Suppressor macrophage (primary cell): ENCODE measurements at regions not wholly inside any gene's neighbourhood (a gene's known extent, or its start where the extent isn't known, plus 50 kb on each side); places are given as distances from the start of the nearest gene placed in this dataset.
A peak's percentile ranks its signal among the peaks of the same experiment; 100 is the strongest.

Experiments
- DNase-seq, 4 experiments: peaks; one replicate each; pipeline ENCODE4 v3.0.0-alpha.2; 2020 to 2022

GRCh38 chr18:45439851-45440645 is 175.2 kb upstream of the SLC14A2 start:
- no peak for DNase-seq

DNA sequence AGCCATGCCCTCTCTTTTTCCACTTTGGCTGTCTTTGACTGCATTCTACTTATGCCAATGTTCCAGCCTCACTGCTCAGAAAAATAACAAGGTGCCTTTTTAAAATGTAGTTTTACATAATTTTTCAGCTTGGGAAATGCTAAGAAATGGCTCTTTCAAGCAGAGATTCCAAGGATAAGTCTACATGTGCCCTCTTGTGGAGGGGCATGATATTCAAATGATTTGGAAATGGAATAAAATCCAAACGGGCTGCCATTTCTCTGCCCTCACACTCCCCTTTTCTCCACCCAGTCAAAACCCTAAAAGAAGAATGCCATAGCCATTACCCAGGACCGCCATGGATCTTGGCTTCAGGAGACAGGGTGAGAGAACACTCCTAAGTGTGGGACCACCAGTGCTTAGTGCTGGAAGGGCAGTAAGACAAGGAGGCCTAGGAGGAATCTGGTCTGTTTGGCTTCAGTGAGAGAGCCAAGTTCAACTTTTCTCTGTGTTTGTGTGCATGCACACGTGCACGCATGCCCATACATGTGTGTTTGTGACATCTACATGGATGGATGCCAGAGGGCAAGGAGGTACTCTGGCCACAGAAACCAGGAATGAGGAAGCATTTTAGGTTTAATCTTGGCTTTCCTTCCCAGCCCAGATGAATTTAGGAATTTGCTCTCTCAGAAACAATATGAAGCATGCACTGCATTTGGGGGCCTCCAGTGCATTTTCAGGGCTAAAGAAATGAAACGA is 174.0 kb upstream of the SLC14A2 start:
- no peak for DNase-seq

GRCh38 chr18:45444040-45444439 is 171.2 kb upstream of the SLC14A2 start:
- DNase-seq: no peak

GRCh38 chr18:45447355-45448265 is 167.7 kb upstream of the SLC14A2 start:
- no peak for DNase-seq

DNA sequence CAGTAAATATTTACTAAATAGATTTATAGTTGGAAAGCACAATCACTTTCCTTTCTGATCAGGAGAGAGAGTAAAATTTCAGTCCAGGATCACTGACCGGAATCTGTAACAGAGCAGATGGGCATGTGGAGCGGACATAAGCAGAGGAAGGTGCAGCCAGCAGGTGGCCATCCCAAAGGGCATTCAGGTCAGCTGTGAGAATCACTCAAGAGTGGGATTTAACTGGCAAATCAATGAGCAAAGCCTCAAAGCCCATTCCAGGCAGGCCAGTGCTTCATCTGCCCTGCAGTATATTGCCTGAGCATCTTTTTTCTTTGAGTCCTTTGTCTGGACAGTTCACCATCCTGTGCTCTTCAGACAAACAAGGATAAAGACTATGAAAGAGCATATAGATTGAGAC is 166.4 kb upstream of the SLC14A2 start:
- DNase-seq: no peak

DNA sequence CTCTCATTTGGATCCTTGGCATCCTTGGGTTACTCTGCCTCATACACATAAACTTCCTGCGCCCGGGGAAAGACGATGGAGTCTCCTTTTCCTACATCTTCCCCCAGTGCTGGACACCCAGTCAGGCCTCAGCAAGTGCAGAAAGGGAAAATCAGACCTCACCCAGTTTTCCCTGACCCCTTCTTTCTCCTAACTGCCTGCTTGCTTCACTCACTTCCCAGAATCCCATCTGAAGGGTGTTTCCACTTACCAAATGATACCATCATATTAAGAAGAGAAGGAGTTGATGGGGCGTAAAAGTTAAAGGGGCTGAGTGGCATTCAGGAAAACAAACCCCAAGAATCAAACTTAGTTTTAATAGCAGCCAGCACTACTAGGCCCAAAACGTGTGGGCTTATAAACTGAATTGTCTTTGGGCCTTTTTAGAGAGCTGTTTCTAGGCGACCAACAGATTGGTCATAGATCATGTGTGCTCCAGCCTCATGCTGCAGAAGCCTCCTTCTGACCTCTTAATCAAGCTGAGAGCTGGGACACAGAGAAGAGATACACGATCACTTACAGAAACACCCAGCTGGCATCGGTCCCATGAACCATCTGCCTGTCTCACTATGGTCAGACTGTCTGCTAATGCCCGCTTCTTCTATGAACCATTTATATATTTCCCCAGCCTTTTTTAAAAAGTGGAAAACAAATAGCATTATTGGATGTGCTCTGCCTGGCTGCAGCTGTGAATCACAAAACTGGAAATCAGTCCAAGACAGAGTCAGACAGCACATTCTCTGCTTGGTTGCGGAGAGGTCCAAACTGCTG is 165.7 kb upstream of the SLC14A2 start:
- no peak for DNase-seq

GRCh38 chr18:45456090-45457021 is 158.9 kb upstream of the SLC14A2 start:
- DNase-seq: peak in 3 of 4 experiments; percentile 8 to 15 (median 11)

DNA sequence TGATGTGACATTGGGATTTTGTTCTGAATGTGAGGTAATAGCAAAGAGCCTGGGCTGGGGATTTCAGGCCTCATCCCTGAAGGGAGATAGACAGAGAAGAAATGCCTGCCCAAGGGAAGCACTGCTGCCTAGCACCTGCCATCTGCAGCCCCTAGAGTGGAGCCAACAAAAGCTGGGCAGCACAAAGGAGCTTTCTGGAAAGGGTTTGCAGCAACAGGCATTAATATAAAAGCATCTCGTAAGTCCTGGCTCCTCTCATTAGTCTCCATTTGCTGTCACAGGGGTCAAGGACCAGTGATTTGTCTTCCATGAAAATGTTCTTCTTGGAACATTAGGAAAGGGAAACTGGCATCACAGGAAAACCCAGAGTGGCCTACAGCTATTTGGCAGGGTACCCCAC is 157.2 kb upstream of the SLC14A2 start:
- no peak for DNase-seq

GRCh38 chr18:45462179-45462578 is 153.1 kb upstream of the SLC14A2 start:
- DNase-seq: no peak

DNA sequence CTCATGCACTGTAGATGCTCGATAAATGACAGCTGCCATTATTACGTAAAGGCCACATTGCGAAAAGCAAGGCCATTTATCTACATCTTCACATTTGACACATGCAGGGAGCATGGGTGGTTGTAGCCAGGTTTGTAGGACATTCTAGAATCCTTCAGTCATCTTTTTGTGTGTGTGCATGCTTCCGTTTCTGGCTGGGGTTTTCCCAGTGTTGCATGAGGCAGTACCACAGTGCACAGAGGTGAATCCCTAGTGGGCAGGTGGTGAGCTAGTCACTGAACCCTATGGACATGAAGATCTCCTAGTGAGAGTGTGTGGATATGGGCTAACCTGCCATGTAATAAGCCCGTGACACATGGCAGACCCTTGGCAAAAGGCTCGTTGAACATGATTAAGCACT is 151.8 kb upstream of the SLC14A2 start:
- no peak for DNase-seq

GRCh38 chr18:45464619-45465018 is 150.7 kb upstream of the SLC14A2 start:
- DNase-seq: no peak

GRCh38 chr18:45467293-45467692 is 148.0 kb upstream of the SLC14A2 start:
- peak in 1 of 4 experiments; percentile 10 for DNase-seq

DNA sequence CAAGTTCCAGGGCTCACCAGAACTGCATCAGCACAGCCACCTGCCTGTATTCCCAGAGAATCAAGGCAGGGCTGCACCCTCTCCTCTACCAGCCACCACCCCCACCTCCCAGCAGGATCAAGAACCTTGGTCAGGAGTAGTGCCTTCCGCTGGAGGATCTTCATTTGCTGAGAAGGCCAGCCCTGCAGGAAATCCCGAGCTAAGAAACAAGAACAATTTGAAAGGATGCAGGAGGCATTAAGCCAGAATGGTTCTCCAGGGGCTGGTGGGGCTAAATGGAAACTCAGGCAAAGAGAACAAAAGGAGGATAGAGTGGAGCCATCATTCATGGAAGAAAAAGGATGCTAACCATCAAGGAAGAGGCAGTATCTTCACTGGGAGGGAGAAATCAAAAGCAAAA is 147.3 kb upstream of the SLC14A2 start:
- DNase-seq: no peak

GRCh38 chr18:45478889-45479288 is 136.4 kb upstream of the SLC14A2 start:
- DNase-seq: no peak

GRCh38 chr18:45480219-45481015 is 134.9 kb upstream of the SLC14A2 start:
- DNase-seq: no peak

GRCh38 chr18:45481821-45482220 is 133.5 kb upstream of the SLC14A2 start:
- no peak for DNase-seq

DNA sequence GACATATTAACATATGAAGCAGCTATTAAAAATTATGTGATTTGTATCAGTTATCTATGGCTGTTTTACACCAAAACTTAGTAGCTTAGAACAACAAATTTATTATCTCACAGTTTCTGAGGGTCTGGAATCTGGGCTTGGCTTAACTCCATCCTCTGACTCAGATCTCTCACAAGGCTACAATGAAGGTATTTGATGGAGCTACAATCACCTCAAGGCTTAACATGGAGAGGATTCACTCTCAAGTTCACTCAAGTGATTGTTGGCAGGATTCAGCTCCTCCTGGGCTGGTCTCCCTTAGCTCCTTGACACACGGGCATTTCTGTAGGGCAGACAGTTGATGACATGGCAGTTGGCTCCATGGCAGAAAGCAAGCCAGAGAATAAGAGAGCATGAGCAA is 133.0 kb upstream of the SLC14A2 start:
- DNase-seq: no peak

GRCh38 chr18:45487581-45487980 is 127.7 kb upstream of the SLC14A2 start:
- no peak for DNase-seq

DNA sequence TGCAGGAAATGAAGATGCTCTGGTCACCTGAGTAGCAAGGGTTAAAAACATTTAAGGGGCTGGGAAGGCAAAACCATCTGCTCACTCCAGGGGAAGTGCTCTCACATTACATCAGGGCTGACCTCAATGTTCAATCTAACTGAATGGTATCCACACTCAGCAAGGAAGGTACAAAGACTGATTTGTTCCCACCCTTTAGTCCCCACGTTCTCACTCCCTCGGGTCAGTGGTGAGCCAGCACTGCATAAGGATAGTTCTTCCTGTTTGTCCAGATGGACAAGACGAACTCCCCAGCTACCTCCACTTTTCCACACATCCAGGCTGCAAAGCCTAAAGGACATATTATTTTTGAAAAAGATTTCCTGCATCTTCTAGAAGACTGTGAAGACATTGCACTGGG is 126.6 kb upstream of the SLC14A2 start:
- DNase-seq: no peak

DNA sequence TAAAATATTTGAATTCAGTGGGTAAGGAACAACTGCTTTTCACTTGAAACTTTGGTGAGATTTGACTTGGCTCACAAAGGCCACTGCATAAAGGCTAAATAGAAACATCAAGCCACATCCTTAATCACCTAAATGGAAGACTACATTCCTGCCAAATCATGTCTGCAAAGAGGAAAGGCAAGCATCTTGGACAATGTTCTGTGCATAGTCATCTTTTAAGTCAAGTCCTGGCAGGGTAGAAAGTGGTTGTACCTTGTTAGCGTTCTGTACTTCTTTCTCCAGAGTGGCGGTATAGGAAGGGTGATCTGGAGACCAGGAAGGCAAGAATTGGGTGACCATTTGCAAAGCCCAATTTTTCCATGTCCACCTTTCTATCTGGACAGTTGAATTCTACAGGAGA is 121.4 kb upstream of the SLC14A2 start:
- no peak for DNase-seq
